Colonic mucosa (tissue), 4 donors: ENCODE measurements at regions not wholly inside any gene's neighbourhood (a gene's known extent, or its start where the extent isn't known, plus 50 kb on each side); places are given as distances from the start of the nearest gene placed in this dataset.
"Not testable (repeated sequence)": the region's sequence is repeated elsewhere in the genome, so short reads cannot be mapped to it uniquely, and the experiment has no call there.

ENCODE experiments used
- DNase-seq: peaks from one replicate; pipeline ENCODE4 v3.0.0-alpha.2; 2020
- H3K27ac ChIP-seq: fragments of 200-600 bp; one replicate; pipeline ENCODE4 v1.8.0; 2021
- H3K27me3 ChIP-seq: fragments of 200-600 bp; one replicate; pipeline ENCODE4 v1.8.0; 2021
- H3K36me3 ChIP-seq: fragments of 200-600 bp; one replicate; pipeline ENCODE4 v1.8.0; 2021
- H3K4me1 ChIP-seq: fragments of 200-600 bp; one replicate; pipeline ENCODE4 v1.8.0; 2021; ENCODE audit warnings: mild to moderate bottlenecking
- H3K4me3 ChIP-seq: fragments of 200-600 bp; one replicate; pipeline ENCODE4 v1.8.0; 2021
- H3K9ac ChIP-seq, 2 donors: one replicate each; pipeline ENCODE4 v1.7.0; 2013; ENCODE audit warnings: control low read depth in 2 of 2, low read depth in 2 of 2, low read length in 2 of 2
- H3K9me3 ChIP-seq: fragments of 200-600 bp; one replicate; pipeline ENCODE4 v1.8.0; 2021
- intact Hi-C: fragments of 100-400 bp; cut with DNase I; formaldehyde crosslinking; loops from one replicate; pipeline ENCODE4 v1.14.1; 2022
- TF ChIP-seq, protein P1 (sequence below): fragments of 200-600 bp; IDR thresholded peaks from one replicate; pipeline ENCODE4 v1.8.0; 2022; ENCODE audit warnings: antibody characterized with exemption, mild to moderate bottlenecking
- donor health status: healthy.
- donor health status: DM: no; HTN: no; CAD: no.
- donor health status: DM: no; HTN: no; CAD: no.

GRCh38 chr2:239866350-239866749 lies 158.8 kb downstream of the NDUFA10 start:
- Histone ChIP-seq H3K27me3 (no peaks in the 10 kb centered on the region), H3K9ac (no peak overlapping the region), H3K4me3 (no peak overlapping the region), H3K36me3 (no peaks in the 10 kb centered on the region), H3K9me3 (no peaks in the 10 kb centered on the region), H3K27ac (no peak overlapping the region), H3K4me1 (no peaks in the 10 kb centered on the region)
- DNase-seq, result no peak
- TF ChIP-seq, protein P1, sequence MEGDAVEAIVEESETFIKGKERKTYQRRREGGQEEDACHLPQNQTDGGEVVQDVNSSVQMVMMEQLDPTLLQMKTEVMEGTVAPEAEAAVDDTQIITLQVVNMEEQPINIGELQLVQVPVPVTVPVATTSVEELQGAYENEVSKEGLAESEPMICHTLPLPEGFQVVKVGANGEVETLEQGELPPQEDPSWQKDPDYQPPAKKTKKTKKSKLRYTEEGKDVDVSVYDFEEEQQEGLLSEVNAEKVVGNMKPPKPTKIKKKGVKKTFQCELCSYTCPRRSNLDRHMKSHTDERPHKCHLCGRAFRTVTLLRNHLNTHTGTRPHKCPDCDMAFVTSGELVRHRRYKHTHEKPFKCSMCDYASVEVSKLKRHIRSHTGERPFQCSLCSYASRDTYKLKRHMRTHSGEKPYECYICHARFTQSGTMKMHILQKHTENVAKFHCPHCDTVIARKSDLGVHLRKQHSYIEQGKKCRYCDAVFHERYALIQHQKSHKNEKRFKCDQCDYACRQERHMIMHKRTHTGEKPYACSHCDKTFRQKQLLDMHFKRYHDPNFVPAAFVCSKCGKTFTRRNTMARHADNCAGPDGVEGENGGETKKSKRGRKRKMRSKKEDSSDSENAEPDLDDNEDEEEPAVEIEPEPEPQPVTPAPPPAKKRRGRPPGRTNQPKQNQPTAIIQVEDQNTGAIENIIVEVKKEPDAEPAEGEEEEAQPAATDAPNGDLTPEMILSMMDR, result no peak
- intact Hi-C loops, result no loop called here

DNA sequence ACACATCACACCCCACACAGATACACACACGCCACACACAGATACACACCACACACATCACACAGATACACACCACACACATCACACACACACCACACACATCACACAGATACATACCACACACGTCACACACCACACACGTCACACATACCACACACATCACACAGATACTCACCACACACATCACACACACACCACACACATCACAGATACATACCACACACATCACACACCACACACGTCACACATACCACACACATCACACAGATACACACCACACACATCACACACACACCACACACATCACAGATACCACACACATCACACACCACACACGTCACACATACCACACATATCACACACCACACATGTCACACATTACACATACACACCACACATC lies 159.3 kb downstream of the NDUFA10 start:
- H3K9ac ChIP-seq, H3K36me3 ChIP-seq, H3K4me3 ChIP-seq, DNase-seq, H3K4me1 ChIP-seq, H3K27me3 ChIP-seq, H3K9me3 ChIP-seq, H3K27ac ChIP-seq, intact Hi-C loops: not testable (repeated sequence)

- Histone ChIP-seq H3K36me3 (no peaks in the 10 kb centered on the region), H3K27me3 (no peaks in the 10 kb centered on the region), H3K27ac (no peak overlapping the region), H3K9ac (no peak overlapping the region), H3K4me3 (no peak overlapping the region), H3K9me3 (no peaks in the 10 kb centered on the region), H3K4me1 (no peaks in the 10 kb centered on the region)
- intact Hi-C loops, result no loop called here
- DNase-seq, result no peak
- TF ChIP-seq, protein P1, result no peak
Observed at GRCh38 chr2:239865059-239865639, 160.0 kb downstream of the NDUFA10 start.

GRCh38 chr2:239864247-239865058 lies 160.7 kb downstream of the NDUFA10 start:
- no peaks in the 10 kb centered on the region for H3K4me1 ChIP-seq
- no peaks in the 10 kb centered on the region for H3K36me3 ChIP-seq
- DNase-seq, result no peak
- H3K9ac ChIP-seq, result no peak overlapping the region
- H3K27ac ChIP-seq, result no peak overlapping the region
- no peaks in the 10 kb centered on the region for H3K9me3 ChIP-seq
- no peak overlapping the region for H3K4me3 ChIP-seq
- TF ChIP-seq, protein P1, result no peak
- intact Hi-C loops, result no loop called here
- H3K27me3 ChIP-seq, result no peaks in the 10 kb centered on the region

DNA sequence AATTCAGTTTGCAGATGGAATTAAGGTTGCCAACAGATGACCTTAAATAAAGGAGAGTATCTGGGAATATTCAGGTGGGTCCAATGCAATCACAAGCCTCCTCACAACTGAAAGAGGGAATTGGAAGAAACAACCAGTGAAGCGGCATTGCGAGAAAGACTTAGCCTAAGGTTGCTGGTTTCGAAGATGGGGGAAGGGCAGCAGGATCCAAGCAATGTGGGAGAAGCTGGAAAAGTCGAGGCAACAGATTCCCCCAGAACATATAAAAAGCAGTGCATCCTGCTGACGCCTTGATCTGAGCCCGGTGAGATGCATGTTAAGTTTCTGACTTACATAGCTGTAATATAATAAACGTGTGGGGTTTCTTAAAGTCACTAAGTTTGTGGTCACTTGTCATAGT lies 162.5 kb downstream of the NDUFA10 start:
- no peak for DNase-seq
- H3K9ac ChIP-seq, result no peak overlapping the region
- no peaks in the 10 kb centered on the region for H3K9me3 ChIP-seq
- H3K4me1 ChIP-seq, result no peaks in the 10 kb centered on the region
- TF ChIP-seq, protein P1, result no peak
- H3K27me3 ChIP-seq, result no peaks in the 10 kb centered on the region
- no peaks in the 10 kb centered on the region for H3K36me3 ChIP-seq
- no peak overlapping the region for H3K4me3 ChIP-seq
- intact Hi-C loops, result no loop called here
- no peak overlapping the region for H3K27ac ChIP-seq

- no peak for DNase-seq
- intact Hi-C loops, result no loop called here
- H3K4me3 ChIP-seq, result no peak overlapping the region
Observed at GRCh38 chr2:239858179-239858578, 167.0 kb downstream of the NDUFA10 start.

More at GRCh38 chr2:239858179-239858578, 167.0 kb downstream of the NDUFA10 start:
- no peaks in the 10 kb centered on the region for H3K9me3 ChIP-seq
- no peaks in the 10 kb centered on the region for H3K27me3 ChIP-seq
- no peaks in the 10 kb centered on the region for H3K36me3 ChIP-seq
- TF ChIP-seq, protein P1, result no peak
- H3K27ac ChIP-seq, result no peak overlapping the region
- no peaks in the 10 kb centered on the region for H3K4me1 ChIP-seq
- no peak overlapping the region for H3K9ac ChIP-seq
